GM21717 (cell line): ENCODE measurements at regions not wholly inside any gene's neighbourhood (a gene's known extent, or its start where the extent isn't known, plus 50 kb on each side); places are given as distances from the start of the nearest gene placed in this dataset.
"Not testable (repeated sequence)": the region's sequence is repeated elsewhere in the genome, so short reads cannot be mapped to it uniquely, and the experiment has no call there.

Experiments
- ATAC-seq: cut with Tn5 transposase; IDR thresholded peaks from one replicate; pipeline ENCODE4 v1.9.1; 2021; ENCODE audit warnings: mild to moderate bottlenecking, moderate library complexity; ENCODE audit not compliant: unreplicated experiment

GRCh38 chr2:8587920-8588830, 93.7 kb upstream of the ID2 start:
- no peak for ATAC-seq

- ATAC-seq: no peak
Observed at GRCh38 chr2:8588831-8589191, 93.0 kb upstream of the ID2 start.

GRCh38 chr2:8589721-8590120, 92.1 kb upstream of the ID2 start:
- ATAC-seq: no peak

- ATAC-seq: no peak
Observed at GRCh38 chr2:8590938-8591337, 90.9 kb upstream of the ID2 start.

- ATAC-seq: no peak
Observed at GRCh38 chr2:8592736-8593135, 89.1 kb upstream of the ID2 start.

- no peak for ATAC-seq
Observed at GRCh38 chr2:8593243-8593642, 88.6 kb upstream of the ID2 start.

GRCh38 chr2:8594731-8595427, 87.0 kb upstream of the ID2 start:
- ATAC-seq: no peak

GRCh38 chr2:8595428-8595805, 86.4 kb upstream of the ID2 start:
- no peak for ATAC-seq

GRCh38 chr2:8595811-8596600, 85.8 kb upstream of the ID2 start:
- no peak for ATAC-seq

- ATAC-seq: no peak
Observed at GRCh38 chr2:8597094-8597493, 84.8 kb upstream of the ID2 start.

GRCh38 chr2:8597559-8598225, 84.2 kb upstream of the ID2 start:
- no peak for ATAC-seq

GRCh38 chr2:8598295-8599165, 83.3 kb upstream of the ID2 start:
- no peak for ATAC-seq

- no peak for ATAC-seq
Observed at GRCh38 chr2:8599421-8600242, 82.2 kb upstream of the ID2 start.

- ATAC-seq: no peak
Observed at GRCh38 chr2:8600456-8600855, 81.4 kb upstream of the ID2 start.

GRCh38 chr2:8602809-8603208, 79.0 kb upstream of the ID2 start:
- ATAC-seq: no peak

GRCh38 chr2:8603356-8603755, 78.5 kb upstream of the ID2 start:
- ATAC-seq: not testable (repeated sequence)

- ATAC-seq: no peak
Observed at GRCh38 chr2:8604262-8604661, 77.6 kb upstream of the ID2 start.

GRCh38 chr2:8605351-8606065, 76.3 kb upstream of the ID2 start:
- no peak for ATAC-seq

- ATAC-seq: peak; percentile 94
Observed at GRCh38 chr2:8606226-8606625, 75.6 kb upstream of the ID2 start.
